ENCODE measurements at regions not wholly inside any gene's neighbourhood (a gene's known extent, or its start where the extent isn't known, plus 50 kb on each side); places are given as distances from the start of the nearest gene placed in this dataset.

DNA sequence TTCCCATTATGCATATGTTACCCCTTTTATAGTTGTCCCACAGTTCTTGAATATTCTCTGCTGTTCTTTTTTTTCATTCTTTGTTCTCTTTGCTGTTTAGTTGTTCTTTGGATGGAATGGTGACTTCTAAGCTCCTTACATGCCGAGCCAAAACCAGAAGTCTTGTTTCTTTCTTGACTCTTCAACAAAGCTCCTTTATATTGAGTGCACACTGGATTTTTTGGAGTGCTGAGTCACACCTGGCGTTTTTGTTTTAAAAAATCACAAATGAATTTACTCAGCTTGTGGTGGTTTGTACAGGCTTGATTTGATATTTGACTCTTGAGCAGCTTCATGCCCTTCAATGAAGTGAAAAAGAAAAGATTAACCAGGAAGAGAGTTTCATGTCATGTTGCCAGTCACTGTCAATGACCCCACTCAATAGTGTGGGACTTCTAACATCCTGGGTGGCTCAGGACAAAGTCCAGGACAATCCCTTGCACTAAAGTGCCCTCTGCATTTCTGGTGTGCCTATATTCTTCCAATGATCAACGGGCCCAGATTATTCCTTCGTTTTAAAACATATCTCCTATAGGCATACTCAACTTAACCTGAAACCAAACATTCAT, 112.4 kb upstream of the SLC38A4 start:
- no peak for TF ChIP-seq CTCF (IDR thresholded peaks at IDR 0.05)

DNA sequence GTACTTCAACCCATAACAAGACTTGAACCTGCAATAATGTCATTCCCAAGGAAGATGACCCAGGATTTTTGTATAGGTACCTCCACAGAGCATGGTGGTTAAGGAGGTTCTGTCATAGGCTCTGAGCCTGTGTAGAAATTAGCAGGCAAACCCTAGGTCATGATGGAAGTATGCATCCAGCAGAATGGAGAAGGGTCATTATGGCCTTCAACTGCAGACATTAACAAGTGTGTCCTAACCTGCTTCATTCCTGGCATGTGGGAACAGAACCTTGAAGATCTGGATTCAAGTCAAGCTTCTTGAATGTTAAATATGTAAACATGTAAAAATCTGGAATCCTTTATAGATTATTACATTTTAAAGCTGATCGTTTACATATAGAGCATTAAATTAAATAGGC, 116.2 kb upstream of the SLC38A4 start:
- TF ChIP-seq CTCF (IDR thresholded peaks at IDR 0.05) = no peak

DNA sequence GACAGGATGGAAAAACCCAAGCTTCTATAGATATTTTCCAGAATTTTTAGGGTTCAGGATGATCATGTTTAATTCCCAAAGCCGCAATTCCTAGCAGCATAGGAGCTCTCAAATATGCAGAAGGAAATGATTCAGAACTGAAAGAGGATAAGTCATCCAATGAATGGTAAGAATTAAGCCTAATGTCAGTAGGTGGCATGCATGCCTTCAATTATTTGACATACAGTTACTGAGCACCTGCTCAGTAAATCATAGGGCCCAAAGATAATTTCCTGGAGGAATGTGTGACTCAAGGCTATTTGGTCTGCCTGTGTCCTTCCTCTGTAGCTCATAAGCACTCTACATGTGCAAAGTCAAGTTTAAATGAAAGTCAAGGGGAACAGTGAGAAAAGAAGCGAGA, 116.8 kb upstream of the SLC38A4 start:
- no peak for TF ChIP-seq CTCF (IDR thresholded peaks at IDR 0.05)

- TF ChIP-seq CTCF (IDR thresholded peaks at IDR 0.05) = 0 out of 2 replicates have a peak, but pooled peaks have one; percentile 13
These were observed 118.3 kb upstream of the SLC38A4 start for GRCh38 chr12:46944088-46944487.

GRCh38 chr12:46944771-46945170, 119.0 kb upstream of the SLC38A4 start:
- TF ChIP-seq CTCF (IDR thresholded peaks at IDR 0.05) = no peak

DNA sequence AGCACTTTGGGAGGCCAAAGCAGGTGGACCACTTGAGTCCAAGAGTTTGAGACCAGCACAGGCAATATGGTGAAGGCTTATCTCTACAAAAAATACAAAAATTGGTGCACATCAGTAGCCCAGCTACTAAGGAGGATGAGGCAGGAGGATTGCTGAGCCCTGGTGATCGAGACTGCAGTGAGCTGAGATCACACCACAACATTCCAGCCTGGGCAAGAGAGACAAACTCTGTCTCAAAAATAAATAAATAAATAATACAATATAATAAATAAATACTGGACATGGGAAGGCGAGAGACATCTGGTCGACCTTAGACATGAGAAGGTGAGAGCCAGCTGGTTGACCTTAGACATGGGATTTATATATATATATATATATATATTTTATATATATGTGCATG, 119.8 kb upstream of the SLC38A4 start:
- TF ChIP-seq CTCF (IDR thresholded peaks at IDR 0.05) = no peak

GRCh38 chr12:46946137-46946536, 120.3 kb upstream of the SLC38A4 start:
- TF ChIP-seq CTCF (IDR thresholded peaks at IDR 0.05) = no peak
